ELR (cell line): ENCODE measurements at regions not wholly inside any gene's neighbourhood (a gene's known extent, or its start where the extent isn't known, plus 50 kb on each side); places are given as distances from the start of the nearest gene placed in this dataset.
"Not testable (repeated sequence)": the region's sequence is repeated elsewhere in the genome, so short reads cannot be mapped to it uniquely, and the experiment has no call there.

Experiments
- DNase-seq: peaks from one replicate; pipeline ENCODE4 v3.0.0-alpha.2; 2015; ENCODE audit warnings: low read depth

DNA sequence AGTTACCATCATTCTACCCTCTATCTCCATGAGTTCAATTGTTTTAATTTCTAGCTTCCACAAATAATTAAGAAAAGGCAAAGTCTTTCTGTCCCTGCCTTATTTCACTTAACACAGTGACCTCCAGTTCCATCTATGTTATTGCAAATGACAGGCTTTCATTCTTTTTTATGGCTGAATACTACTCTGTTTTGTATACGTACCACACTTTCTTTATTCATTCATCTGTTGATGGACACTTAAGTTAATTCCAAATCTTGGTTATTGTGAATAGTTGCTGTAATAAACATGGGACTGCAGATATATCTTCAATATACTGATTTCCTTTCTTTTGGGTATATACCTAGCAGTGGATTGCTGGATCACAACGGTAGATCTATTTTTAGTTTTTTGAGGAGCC is 314.1 kb downstream of the SV2B start:
- DNase-seq, result no peak

DNA sequence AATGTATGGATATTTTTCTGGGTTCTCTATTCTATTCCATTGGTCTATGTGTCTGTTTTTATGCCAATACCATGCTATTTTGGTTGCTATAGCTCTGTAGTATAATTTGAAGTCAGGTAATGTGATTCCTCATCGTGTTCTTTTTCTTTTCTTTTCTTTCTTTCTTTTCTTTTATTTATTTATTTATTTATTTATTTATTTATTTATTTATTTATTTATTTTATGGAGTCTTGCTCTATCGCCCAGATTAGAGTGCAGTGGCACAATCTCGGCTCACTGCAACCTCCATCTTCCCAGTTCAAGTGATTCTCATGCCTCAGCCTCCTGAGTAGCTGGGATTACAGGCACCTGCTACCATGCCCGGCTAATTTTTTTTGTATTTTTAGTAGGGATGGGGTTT is 315.2 kb downstream of the SV2B start:
- not testable (repeated sequence) for DNase-seq

DNA sequence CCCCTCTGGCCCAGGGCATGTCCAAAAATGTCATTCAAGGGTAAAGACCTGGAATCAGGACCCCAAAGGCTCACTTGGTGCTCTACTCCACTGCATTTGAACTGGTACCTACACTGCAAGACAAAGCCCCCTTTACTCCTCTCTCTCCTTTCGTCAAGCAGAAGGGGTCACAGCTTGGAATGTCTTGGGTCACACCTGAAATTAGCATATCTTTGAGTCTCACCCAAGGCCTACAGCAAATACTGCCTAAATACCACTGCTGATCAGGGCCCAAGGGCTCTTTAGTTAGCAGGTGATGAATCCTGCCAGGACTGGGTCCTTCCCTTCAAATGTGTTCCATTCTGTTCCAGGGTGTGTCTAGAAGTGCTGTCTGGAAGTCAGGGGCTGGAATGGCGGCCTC is 320.6 kb downstream of the SV2B start:
- DNase-seq, result no peak

DNA sequence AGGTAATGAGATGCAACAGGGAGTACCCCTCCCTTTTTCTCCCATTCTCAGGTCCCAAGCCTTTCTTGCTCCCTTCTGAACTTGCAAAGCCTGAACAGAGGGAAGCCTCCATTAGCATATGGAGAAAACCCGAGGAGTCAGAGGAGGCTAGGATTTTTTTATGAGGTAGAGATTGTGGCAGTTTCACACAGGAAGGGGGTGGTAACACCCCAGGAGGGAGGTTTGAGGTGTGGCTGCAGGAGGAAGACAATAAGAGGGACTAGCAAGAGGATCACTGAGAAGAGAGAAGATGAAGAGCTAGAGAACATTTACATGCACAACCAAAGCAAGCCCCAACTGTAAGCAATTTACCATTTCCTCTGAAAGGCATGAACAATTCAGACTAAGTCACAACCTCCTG is 322.7 kb downstream of the SV2B start:
- DNase-seq, result no peak

DNA sequence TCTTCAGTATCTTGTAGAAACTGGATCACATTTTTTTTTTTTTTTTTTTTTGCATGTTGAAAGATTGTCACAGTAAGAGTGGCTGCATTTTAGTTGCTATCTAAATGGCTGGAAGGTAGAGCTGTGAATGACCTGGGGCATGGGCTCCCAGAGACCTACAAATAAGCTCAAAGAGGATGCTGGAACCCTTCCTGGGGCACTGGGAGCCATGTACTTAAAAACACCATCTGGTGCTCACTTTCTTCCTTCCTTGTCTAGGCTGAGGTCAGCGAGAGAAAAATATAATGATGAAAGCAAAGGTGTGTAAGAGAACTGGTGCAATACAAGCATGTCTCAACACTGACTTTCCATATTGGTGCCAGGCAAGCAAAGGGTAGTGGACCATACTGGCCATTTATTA is 323.9 kb downstream of the SV2B start:
- no peak for DNase-seq

DNA sequence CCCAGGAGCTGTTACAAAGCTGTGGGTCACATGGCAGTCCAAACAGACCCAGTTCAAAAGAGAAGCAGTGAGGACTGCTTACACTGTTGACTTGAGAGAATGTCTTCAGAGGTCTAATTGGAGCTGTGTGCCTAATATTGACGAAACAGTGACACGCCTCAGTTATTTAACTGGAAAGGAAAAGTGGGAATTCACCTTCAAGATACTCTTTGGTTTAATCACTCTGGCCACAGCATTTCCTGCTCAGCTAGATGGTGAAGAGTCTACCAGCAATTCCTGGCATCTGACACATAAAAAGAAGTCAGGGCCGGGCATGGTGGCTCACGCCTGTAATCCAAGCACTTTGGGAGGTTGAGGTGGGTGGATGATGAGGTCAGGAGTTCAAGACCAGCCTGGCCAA is 326.4 kb downstream of the SV2B start:
- no peak for DNase-seq

DNA sequence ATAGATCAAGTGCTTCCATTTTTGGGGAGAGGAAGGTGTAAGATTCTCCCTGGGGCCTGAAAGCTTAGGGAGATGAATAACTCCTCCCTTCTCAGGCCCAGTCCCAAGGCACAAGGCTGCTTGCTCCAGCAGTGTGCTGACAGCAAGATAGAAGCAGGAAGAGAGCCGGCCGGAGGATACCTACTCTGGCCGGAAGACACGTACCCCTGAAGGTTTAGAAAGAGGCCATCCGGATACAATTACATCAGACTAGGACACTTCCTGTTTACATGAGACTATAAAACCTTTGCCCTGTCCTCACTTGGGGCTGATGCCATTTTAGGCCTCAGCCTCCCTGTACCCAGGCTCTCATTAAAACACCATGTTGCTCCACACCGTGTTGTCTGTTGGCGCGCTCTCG is 329.9 kb downstream of the SV2B start:
- DNase-seq, result no peak

DNA sequence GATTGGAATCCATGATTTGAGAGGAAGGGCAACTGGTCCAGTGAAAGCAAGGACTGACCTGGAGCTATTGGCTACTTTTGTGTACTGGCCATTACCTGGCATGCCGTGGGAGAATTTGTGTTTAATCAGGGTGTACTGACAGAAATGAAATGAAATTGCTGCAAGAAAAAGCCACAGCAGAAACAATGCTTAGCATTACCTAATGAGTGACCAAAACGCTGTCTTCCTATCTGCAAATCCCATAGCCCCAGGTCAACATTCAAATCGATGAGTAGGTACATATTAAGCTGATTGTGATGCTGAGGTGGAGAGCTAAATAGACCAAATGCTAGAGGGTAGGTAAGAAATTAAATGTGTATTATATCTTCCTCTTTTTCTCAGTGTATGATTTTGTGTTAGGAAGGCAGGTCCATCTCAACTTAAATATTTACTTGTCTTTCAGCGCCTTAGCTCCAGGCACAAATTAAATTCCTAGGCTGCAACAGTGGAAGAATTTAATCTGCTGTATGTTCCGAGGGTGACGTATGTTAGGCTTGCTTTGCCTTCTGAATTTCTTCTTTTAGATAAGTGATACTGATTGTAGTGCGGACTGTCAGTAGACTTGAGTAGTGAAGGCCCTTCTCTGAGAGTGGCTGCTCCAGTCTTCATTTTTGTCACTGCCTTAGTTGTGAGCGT is 331.1 kb downstream of the SV2B start:
- no peak for DNase-seq

DNA sequence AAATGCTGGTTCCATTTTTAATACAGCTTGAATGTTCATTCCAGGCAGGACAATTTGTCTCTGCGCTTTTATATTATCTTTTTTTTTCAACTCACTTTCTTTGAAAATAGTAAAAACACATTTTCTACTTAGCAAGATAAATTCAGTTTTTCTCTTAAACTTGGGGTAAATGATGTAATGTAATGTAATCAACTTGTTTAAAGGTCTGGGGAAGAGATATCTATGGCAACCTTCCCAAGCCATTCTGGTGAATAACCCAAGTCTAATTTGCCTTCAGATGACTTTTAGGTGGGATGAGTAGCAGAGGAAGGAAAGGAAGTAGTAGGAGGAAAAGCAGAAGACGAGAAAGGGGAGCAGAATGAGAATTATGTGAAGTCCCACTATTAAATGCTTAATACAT is 335.1 kb downstream of the SV2B start:
- no peak for DNase-seq

DNA sequence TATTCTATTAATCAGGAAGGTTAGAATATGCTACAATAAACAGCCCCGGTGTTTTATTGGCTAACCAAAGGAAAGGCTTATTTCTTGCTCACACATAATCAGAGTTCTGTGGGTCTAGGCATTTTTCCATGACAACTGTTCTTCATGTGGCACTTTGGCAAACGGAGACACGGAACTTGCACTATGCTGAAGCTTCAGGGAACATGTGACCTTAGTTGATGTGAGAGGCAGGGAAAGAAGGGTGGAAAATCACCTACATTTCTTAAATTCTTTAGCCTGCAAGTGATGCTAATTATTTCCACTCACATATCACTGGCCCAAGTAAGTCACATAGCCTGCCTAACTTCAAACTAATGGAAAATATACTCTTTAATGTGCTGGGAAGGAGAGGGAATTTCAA is 344.6 kb downstream of the SV2B start:
- no peak for DNase-seq

DNA sequence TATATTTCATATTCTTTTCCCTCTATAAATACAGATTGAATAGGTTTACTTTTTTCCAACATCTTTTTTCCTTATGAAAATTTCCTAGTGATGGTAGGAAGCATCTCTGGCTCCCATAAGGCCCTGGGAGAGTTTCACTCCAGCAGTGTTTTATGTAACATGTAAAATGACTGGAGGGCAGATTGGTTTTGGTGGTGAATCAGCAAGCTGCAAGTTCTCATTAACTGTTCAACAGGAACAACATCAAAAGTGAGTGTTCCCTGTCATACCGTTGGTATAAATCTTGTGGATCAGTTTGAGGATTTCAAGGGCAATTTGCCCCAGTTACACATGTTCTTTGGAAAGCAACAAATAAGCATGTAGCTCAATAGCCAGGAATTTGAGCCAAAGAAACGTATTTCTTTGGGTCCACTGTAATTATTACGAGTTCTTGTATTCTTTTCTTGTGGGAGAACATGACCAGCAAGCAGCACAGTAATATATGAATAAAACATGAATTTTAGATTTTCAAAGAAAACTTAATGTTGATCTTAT is 345.7 kb downstream of the SV2B start:
- no peak for DNase-seq

DNA sequence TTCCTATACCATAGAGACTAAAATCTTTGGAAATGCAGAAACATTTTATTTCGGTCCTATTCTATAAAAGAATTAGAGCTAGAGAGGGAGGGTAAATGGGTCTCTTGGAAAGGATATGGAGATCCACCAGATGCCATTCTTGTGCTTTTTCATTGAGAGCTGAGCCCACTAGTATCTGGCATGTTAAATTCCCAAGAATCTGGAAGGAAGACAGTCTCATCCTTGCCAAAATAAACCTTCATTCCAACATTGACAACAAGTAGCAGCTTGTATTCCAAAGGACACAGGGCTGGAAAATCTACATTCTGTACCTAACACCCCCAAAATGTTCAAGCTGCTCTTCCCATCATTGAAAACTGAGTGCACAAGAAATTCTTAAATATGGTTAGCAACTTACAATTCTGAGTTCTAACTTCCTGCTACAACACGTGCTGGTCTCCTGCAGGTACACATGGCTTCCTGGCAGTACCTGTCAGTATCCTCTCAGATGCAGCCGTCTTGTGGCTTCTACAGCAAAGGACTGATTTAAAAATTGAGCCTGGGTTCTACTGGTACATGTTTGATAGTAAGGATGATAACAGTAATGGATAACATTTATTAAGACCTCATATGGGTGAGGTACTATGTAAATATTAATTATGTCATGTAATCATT is 348.1 kb downstream of the SV2B start:
- DNase-seq, result no peak

DNA sequence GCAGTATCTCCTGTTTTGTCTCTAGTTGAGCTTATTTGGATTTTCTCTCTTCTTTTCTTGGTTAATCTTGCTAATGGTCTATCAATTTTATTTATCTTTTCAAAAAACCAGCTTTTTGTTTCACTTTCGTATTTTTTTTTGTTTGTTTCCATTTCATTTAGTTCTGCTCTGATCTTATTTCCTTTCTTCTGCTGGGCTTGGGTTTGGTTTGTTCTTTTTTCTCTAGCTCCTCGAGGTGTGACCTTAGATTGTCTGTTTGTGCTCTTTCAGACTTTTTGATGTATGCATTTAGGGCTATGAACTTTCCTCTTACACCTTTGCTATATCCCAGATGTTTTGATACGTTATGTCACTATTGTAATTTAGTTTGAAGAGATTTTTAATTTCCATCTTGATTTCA is 353.3 kb downstream of the SV2B start:
- DNase-seq, result not testable (repeated sequence)

DNA sequence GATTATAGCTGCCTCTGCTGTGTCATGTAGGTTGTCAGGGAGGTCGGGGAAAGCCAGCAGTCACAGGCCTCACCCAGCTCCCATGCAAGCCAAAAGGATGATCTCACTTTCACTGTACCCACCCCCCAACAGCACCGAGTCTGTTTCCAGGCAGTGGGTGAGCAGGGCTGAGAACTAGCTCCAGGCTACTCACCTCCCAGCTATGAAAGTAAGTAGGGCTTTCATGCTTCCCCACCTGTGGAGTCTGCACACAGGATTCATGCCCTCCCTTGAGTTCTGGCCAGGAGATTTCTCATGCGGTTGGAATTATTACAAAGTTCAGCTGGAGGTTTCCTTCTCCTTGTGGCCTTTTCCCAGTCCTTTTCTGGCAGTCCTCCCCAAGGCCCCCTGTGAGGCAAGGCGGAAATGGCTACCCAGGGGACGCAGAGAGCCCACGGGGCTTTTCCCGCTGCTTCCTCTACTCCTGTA is 356.2 kb downstream of the SV2B start:
- no peak for DNase-seq

DNA sequence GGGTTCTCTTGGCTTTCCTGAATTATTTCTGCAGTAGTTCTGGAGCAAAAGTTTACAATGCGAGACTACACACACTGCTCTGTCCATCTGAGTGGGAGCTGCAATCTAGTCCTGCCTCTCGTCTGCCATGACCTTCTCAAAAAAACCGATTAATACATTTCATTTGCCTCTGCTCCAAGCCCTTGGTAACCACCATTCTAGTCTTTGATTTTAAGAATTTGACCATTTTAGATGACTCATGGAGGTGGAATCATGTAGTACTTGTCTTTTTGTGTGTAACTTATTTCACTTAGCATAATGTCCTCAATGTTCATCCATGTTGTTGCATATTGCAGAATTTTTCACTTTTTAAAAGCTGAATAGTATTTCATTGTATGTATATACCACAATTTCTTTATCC is 356.9 kb downstream of the SV2B start:
- DNase-seq, result no peak

DNA sequence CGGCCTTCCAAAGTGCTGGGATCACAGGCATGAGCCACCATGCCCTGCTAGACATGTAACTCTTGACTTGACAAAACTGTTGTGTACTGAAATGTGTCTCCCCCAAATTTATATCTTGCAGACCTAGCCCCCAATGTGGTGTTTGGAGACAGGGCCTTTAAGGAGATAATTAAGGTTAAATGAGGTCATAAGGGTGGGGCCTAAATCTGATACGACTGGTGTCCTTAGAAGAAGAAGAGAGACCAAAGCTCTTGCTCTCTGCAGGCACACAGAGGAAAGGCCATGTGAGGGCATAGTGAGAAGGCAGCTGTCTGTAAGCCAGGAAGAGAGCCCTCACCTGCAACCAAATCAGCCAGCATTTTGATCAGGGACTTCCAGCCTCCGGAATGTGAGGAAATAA is 361.3 kb downstream of the SV2B start:
- DNase-seq, result no peak

DNA sequence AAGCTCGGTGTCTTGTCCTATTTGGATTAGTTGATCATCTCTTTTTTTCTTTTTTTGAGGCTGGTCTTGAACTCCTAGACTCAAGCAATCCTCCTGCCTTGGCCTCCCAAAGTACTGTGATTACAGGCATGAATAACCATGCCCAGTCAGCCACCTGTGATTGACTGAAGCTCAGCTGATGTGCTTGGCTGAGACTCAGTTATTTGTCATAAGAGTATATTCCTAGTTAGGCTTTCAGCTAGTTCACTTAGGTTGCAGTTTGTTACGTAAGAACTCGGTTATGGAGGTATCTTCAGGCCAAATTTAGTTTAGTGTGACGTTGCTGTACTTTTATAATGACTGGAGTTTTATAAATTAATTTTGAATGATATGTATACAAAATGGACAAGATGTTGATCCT is 365.0 kb downstream of the SV2B start:
- no peak for DNase-seq

DNA sequence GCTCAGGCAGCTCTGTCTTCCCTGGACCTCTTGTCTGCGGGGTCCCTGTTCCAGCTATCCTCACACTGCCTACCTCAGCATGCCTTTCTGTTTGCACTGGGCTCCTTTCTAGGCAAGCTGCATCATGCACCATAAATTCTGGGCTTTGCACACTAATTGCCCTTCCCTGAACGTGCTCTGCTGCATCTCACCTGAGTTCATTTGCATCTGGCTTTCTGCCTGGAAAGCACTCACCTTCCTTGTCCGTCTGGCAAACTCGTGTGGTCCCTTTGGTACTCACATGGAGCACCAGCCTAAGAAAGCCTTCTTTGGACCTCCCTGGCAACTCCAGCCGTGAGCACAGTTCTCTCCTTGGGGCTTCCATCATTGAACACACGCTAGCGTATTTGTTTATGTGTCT is 365.6 kb downstream of the SV2B start:
- DNase-seq, result no peak

DNA sequence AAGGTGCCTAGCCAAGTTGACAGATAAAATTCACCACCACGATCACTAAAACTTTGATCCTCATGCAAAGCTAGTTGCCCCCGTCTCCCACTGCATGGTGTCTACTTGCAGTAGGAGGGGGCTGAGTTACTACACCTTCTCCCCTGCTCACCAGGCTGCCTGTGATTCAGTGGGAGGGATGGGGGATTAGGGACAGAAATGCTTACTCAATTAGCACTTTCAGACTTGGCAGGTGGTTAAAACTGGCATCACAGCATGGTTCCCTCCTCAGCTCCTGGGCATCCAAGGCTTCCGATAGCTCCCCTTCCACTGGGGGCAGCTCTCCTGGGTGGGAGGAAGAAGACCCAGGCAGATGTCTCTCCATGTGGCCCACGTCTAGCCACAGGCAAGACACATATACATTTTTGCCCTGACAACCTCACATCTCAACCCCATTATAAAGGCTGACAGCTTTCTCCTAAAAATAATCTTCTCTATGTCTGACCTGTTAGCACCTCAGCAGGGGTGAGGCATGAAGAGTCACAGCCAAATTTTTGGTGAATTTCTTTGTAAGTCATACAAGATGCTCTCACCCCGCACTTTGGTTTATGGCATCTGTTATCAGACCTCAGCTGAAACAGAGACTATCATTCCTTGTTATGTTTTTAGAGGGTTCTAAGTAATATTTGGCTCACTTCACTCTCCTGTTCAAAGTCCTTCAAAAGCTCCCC is 369.0 kb downstream of the SV2B start:
- no peak for DNase-seq

DNA sequence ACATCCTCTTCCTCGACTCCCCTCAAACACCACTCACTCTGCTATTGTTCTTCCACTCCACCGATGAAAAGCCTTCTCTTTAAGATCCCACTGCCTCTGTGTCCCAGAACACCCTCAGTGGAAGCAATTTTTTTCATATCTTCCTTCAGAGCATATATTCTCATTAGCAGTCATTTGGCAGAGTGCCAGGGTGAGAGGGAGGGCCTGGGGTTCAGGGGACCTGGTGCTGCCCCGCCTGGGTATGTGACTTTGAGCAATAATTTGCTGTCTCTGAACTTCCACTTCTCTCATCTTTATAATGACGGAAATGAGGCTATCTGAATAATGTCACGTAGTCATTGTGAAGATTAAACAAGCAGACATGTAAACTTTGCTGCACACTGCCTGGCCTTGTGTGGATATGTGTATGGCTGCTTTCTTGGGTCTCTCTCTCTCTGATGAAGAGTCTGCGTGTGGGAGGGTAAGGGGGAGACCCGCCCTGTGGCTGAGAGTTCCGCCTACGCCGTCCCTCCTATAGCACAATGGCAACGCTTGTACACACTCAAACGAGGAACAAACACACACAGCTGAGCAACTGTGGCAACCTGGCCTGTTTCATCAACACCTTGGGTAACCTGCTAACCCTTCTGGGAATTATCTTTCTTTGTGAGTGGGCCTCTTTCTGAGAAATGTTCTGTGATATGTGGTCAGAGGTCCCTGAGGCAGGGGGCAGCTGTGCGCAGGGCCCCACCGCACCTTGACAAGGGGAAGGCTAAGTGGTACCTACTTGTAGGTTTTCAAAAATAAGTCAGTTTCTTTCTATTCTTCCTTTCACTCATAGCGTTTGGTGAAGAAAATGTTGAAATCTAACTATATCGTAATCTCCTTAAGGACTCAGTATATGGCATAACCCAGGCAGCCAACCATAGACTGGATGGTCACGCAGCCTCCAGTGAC is 369.8 kb downstream of the SV2B start:
- no peak for DNase-seq

DNA sequence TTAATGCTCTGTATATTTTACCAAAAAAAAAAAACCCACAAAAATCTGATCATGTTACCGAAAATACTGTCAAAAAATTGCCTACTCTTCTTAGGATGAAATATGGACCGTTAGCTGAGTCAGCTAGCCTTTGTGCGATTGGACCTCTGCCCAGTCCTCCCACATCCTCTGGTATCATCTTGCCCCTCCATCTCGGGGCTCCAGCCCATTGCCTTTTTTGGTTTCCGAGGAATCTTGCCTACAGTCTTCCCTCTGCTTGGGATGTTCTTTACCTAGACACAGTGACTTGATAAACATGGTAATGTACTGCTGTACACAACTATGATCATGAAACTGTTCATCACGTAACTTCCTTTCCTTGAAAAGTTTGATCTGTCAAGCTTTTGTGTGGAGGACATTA is 371.4 kb downstream of the SV2B start:
- no peak for DNase-seq

DNA sequence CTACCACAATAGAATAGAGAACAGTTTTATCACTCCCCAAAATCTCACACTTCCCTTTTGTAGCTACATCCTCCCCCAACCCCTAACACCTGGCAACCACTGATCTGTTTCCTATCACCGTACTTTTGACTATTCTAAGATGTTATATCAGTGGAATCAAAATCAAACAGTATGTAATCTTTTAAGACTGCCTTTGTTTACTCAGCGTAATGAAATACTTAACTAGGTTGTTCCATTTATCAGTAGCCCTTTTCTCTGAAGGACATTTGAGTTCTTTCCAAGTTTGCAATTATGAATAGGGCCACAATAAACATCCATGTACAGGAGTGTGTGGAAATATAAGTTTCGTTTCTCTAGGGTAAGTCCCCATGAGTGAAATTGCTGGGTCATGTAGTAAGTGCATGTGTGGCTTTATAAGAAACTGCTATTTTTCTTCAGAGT is 372.3 kb downstream of the SV2B start:
- no peak for DNase-seq
